ENCODE measurements at regions not wholly inside any gene's neighbourhood (a gene's known extent, or its start where the extent isn't known, plus 50 kb on each side); places are given as distances from the start of the nearest gene placed in this dataset.
A peak's percentile ranks its signal among the peaks of the same experiment; 100 is the strongest.
"Not testable (repeated sequence)": the region's sequence is repeated elsewhere in the genome, so short reads cannot be mapped to it uniquely, and the experiment has no call there.

- DNase-seq (ENCODE audit: low read depth), result no peak
Measured at GRCh38 chr13:33411312-33411711, 125.8 kb upstream of the STARD13 start.

GRCh38 chr13:33415822-33416221 is 130.3 kb upstream of the STARD13 start:
- DNase-seq (ENCODE audit: low read depth), result no peak

GRCh38 chr13:33418224-33418953 is 132.8 kb upstream of the STARD13 start:
- DNase-seq (ENCODE audit: low read depth), result not testable (repeated sequence)

- not testable (repeated sequence) for DNase-seq (ENCODE audit: low read depth)
Measured at GRCh38 chr13:33420117-33420516, 134.6 kb upstream of the STARD13 start.

- DNase-seq (ENCODE audit: low read depth), result no peak
Measured at GRCh38 chr13:33426131-33426530, 140.6 kb upstream of the STARD13 start.

GRCh38 chr13:33433316-33433715 is 147.8 kb upstream of the STARD13 start:
- DNase-seq (ENCODE audit: low read depth), result no peak

GRCh38 chr13:33434676-33435075 is 149.1 kb upstream of the STARD13 start:
- DNase-seq (ENCODE audit: low read depth), result no peak

- no peak for DNase-seq (ENCODE audit: low read depth)
Measured at GRCh38 chr13:33435207-33435606, 149.7 kb upstream of the STARD13 start.

- no peak for DNase-seq (ENCODE audit: low read depth)
Measured at GRCh38 chr13:33438918-33439317, 153.4 kb upstream of the STARD13 start.

- DNase-seq (ENCODE audit: low read depth), result no peak
Measured at GRCh38 chr13:33441015-33441414, 155.5 kb upstream of the STARD13 start.

- DNase-seq (ENCODE audit: low read depth), result no peak
Measured at GRCh38 chr13:33445024-33445423, 159.5 kb upstream of the STARD13 start.

GRCh38 chr13:33445476-33445875 is 159.9 kb upstream of the STARD13 start:
- DNase-seq (ENCODE audit: low read depth), result no peak

GRCh38 chr13:33446821-33447725 is 161.5 kb upstream of the STARD13 start:
- DNase-seq (ENCODE audit: low read depth), result no peak

GRCh38 chr13:33448889-33449288 is 163.3 kb upstream of the STARD13 start:
- no peak for DNase-seq (ENCODE audit: low read depth)

- DNase-seq (ENCODE audit: low read depth), result no peak
Measured at GRCh38 chr13:33450956-33451709, 165.6 kb upstream of the STARD13 start.

- DNase-seq (ENCODE audit: low read depth), result no peak
Measured at GRCh38 chr13:33452873-33453517, 167.4 kb upstream of the STARD13 start.

- no peak for DNase-seq (ENCODE audit: low read depth)
Measured at GRCh38 chr13:33453936-33454335, 168.4 kb upstream of the STARD13 start.

GRCh38 chr13:33454844-33455705 is 169.5 kb upstream of the STARD13 start:
- peak; percentile 57 for DNase-seq (ENCODE audit: low read depth)

- no peak for DNase-seq (ENCODE audit: low read depth)
Measured at GRCh38 chr13:33459702-33460101, 174.1 kb upstream of the STARD13 start.

- DNase-seq (ENCODE audit: low read depth), result no peak
Measured at GRCh38 chr13:33462109-33462508, 176.6 kb upstream of the STARD13 start.

GRCh38 chr13:33464345-33464744 is 178.8 kb upstream of the STARD13 start:
- DNase-seq (ENCODE audit: low read depth), result no peak

Data from forelimb muscle (tissue), 1 donor.